A549 (cell line): ENCODE measurements at regions not wholly inside any gene's neighbourhood (a gene's known extent, or its start where the extent isn't known, plus 50 kb on each side); places are given as distances from the start of the nearest gene placed in this dataset.

Experiments
- BHLHE40 ChIP-seq: IDR thresholded peaks from 2 replicates; pipeline ENCODE4 v1.6.1; 2012; ENCODE audit warnings: low read depth, low read length, inconsistent platforms
- CEBPB ChIP-seq, 2 experiments: fragments of >200 bp in 1 of 2; sonication (Bioruptor Twin) in 1 of 2; formaldehyde crosslinking in 1 of 2; IDR thresholded peaks; 2 replicates each; pipeline ENCODE4 v1.6.1; 2012 to 2016
- CTCF ChIP-seq: fragments of >200 bp; sonication (Bioruptor Twin); formaldehyde crosslinking; IDR thresholded peaks from 3 replicates; pipeline ENCODE4 v1.5.1; 2016
- EP300 ChIP-seq, 2 experiments: fragments of >200 bp; sonication (Bioruptor Twin); formaldehyde crosslinking; IDR thresholded peaks; 2 replicates in 1 of 2; 3 replicates in 1 of 2; pipeline ENCODE4 v1.6.1; 2016 to 2017
- HDAC2 ChIP-seq: fragments of 200-600 bp; sonication (generic); IDR thresholded peaks from 2 replicates; pipeline ENCODE4 v1.6.1; 2016
- HMGXB4 ChIP-seq: fragments of 250-450 bp; sonication (Bioruptor Pico); IDR thresholded peaks from 2 replicates; pipeline ENCODE4 v1.5.0; 2021; ENCODE audit warnings: mild to moderate bottlenecking, moderate library complexity, borderline replicate concordance
- JUNB ChIP-seq: fragments of >200 bp; sonication (Bioruptor Twin); formaldehyde crosslinking; IDR thresholded peaks from 2 replicates; pipeline ENCODE4 v1.6.1; 2016
- MAFK ChIP-seq: fragments of 450-650 bp; IDR thresholded peaks from 2 replicates; pipeline ENCODE4 v1.6.1; 2014; ENCODE audit not compliant: partially characterized antibody
- NPAS2 ChIP-seq: fragments of 250-450 bp; sonication (Bioruptor Pico); IDR thresholded peaks from 2 replicates; pipeline ENCODE4 v1.8.0; 2022; ENCODE audit warnings: mild to moderate bottlenecking, moderate library complexity, borderline replicate concordance
- PHF8 ChIP-seq: fragments of 200-600 bp; sonication (generic); IDR thresholded peaks from 2 replicates; pipeline ENCODE4 v1.6.1; 2016; ENCODE audit warnings: low read depth, mild to moderate bottlenecking, antibody characterized with exemption, moderate library complexity, borderline replicate concordance
- POLR2A ChIP-seq: IDR thresholded peaks from 2 replicates; pipeline ENCODE4 v1.6.1; 2012; ENCODE audit warnings: mild to moderate bottlenecking, low read length
- USF2 ChIP-seq: fragments of 450-650 bp; IDR thresholded peaks from 2 replicates; pipeline ENCODE4 v1.6.1; 2014; ENCODE audit warnings: antibody characterized with exemption
- ZFP36 ChIP-seq: fragments of 450-650 bp; IDR thresholded peaks from 2 replicates; pipeline ENCODE4 v1.6.1; 2014; ENCODE audit warnings: borderline replicate concordance; ENCODE audit not compliant: partially characterized antibody

- TF ChIP-seq CTCF, result no peak
- no peak for TF ChIP-seq POLR2A
- no peak for TF ChIP-seq USF2
- TF ChIP-seq ZFP36, result no peak
- TF ChIP-seq JUNB, result no peak
- TF ChIP-seq PHF8, result no peak
- TF ChIP-seq CEBPB (IDR thresholded peaks at IDR 0.05), result no peak
- TF ChIP-seq MAFK, result no peak
- no peak for TF ChIP-seq EP300 (IDR thresholded peaks at IDR 0.05)
- TF ChIP-seq NPAS2, result no peak
- no peak for TF ChIP-seq BHLHE40
- no peak for TF ChIP-seq HDAC2
- no peak for TF ChIP-seq HMGXB4 (CRISPR knock-in tag)
Observed at GRCh38 chr2:2597712-2598111, 266.6 kb upstream of the MYT1L start.
